BLaER1 (cell line): ENCODE measurements at regions not wholly inside any gene's neighbourhood (a gene's known extent, or its start where the extent isn't known, plus 50 kb on each side); places are given as distances from the start of the nearest gene placed in this dataset.
"Not testable (repeated sequence)": the region's sequence is repeated elsewhere in the genome, so short reads cannot be mapped to it uniquely, and the experiment has no call there.

ENCODE experiments used
- H3K27ac ChIP-seq: shearing (Covaris generic); formaldehyde crosslinking; 2 replicates; pipeline ENCODE4 v1.8.1; 2022
- H3K27me3 ChIP-seq: shearing (Covaris generic); formaldehyde crosslinking; 2 replicates; pipeline ENCODE4 v1.8.1; 2022
- H3K36me3 ChIP-seq: shearing (Covaris generic); formaldehyde crosslinking; 2 replicates; pipeline ENCODE4 v1.8.1; 2022
- H3K4me1 ChIP-seq: shearing (Covaris generic); formaldehyde crosslinking; 2 replicates; pipeline ENCODE4 v1.8.1; 2022
- H3K4me2 ChIP-seq: shearing (Covaris generic); formaldehyde crosslinking; 2 replicates; pipeline ENCODE4 v1.8.1; 2022
- H3K4me3 ChIP-seq: shearing (Covaris generic); formaldehyde crosslinking; 2 replicates; pipeline ENCODE4 v1.8.1; 2022
- H3K9ac ChIP-seq: shearing (Covaris generic); formaldehyde crosslinking; 2 replicates; pipeline ENCODE4 v1.8.1; 2022
- H3K9me3 ChIP-seq: shearing (Covaris generic); formaldehyde crosslinking; 2 replicates; pipeline ENCODE4 v1.8.1; 2022
- H4K20me1 ChIP-seq: shearing (Covaris generic); formaldehyde crosslinking; 2 replicates; pipeline ENCODE4 v1.8.1; 2022
- Cebpa-rat ChIP-seq: shearing (Covaris generic); IDR thresholded peaks from 2 replicates; pipeline ENCODE4 v1.8.1; 2022

- no peak for TF ChIP-seq Cebpa-rat
- Histone ChIP-seq H3K27ac (no peak overlapping the region), H3K36me3 (no peaks in the 10 kb centered on the region), H3K4me2 (no peak overlapping the region), H3K4me3 (no peak overlapping the region), H3K27me3 (no peaks in the 10 kb centered on the region), H3K9ac (no peak overlapping the region), H3K4me1 (peaks cover 10% of the 10 kb centered on the region), H3K9me3 (peaks cover 14% of the 10 kb centered on the region), H4K20me1 (no peaks in the 10 kb centered on the region)
These were observed 127.9 kb upstream of the PALM2AKAP2 start for GRCh38 chr9:109652112-109652511.

DNA sequence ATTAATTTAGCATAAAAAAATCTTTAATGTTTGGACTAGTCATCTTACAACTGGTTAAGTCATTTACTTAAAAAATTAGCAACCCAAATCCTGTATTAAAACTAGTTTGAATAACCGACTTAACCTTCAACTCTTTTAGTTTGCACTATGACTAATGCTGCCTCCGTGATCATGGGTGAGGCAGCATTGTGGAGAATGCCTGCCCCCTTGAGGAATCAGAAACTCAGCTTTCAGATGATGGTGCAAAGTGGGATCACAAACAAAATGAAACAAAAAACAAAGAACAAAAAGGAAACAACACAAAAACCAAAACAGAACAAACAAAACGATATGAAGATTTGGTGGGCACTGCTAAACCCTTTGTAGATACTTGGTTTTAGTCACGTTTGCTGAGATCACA is 127.0 kb upstream of the PALM2AKAP2 start:
- Histone ChIP-seq H4K20me1 (no peaks in the 10 kb centered on the region), H3K4me3 (no peak overlapping the region), H3K36me3 (no peaks in the 10 kb centered on the region), H3K4me2 (no peak overlapping the region), H3K27ac (no peak overlapping the region), H3K9me3 (peaks cover 6% of the 10 kb centered on the region), H3K27me3 (no peaks in the 10 kb centered on the region), H3K9ac (no peak overlapping the region), H3K4me1 (peaks cover 10% of the 10 kb centered on the region)
- no peak for TF ChIP-seq Cebpa-rat

DNA sequence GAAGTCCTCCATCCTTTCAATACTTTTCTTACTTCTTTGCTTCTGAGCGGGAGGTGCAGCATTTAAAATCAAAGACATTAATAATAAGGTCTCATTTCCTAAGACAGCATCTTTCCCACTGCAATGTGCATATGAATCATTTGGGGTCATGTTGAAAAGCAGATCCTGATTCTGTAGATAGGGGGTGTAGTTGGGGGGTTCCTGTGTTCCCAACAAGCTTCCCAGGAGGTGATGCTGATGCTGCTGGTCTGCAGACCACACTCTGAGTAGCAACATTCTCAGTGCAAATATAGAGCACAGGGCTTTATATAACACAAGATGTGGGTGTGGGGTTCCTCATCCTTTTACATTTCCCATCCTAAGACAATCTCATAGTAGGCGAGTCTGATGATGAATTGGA is 126.5 kb upstream of the PALM2AKAP2 start:
- Histone ChIP-seq H3K4me1 (peaks cover 10% of the 10 kb centered on the region), H3K9me3 (0 out of 2 replicates have a peak, but pooled peaks cover 2% of the 10 kb centered on the region), H3K36me3 (no peaks in the 10 kb centered on the region), H3K27ac (no peak overlapping the region), H3K9ac (no peak overlapping the region), H3K4me2 (no peak overlapping the region), H3K27me3 (no peaks in the 10 kb centered on the region), H4K20me1 (no peaks in the 10 kb centered on the region), H3K4me3 (no peak overlapping the region)
- TF ChIP-seq Cebpa-rat = no peak

GRCh38 chr9:109663978-109664377 is 116.0 kb upstream of the PALM2AKAP2 start:
- H3K27ac ChIP-seq, H3K27me3 ChIP-seq, H3K4me1 ChIP-seq, H3K4me2 ChIP-seq, H3K36me3 ChIP-seq, H3K4me3 ChIP-seq, H3K9ac ChIP-seq, H4K20me1 ChIP-seq: not testable (repeated sequence)
- H3K9me3 ChIP-seq = peaks cover 19% of the 10 kb centered on the region

DNA sequence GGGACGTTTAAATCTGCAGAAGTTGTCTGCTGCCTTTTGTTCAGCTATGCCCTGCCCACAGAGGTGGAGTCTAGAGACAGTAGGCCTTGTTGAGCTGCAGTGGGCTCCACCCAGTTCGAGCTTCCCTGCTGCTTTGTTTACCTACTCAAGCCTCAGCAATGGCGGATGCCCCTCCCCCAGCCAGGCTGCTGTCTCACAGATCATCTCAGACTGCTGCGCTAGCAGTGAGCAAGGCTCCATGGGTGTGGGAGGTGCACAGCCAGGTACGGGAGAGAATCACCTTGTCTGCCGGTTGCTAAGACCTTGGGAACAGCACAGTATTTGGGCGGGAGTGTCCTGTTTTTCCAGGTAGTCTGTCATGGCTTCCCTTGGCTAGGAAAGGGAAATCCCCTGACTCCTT is 114.3 kb upstream of the PALM2AKAP2 start:
- H3K4me2 ChIP-seq, H4K20me1 ChIP-seq, H3K27me3 ChIP-seq, H3K9ac ChIP-seq, H3K4me1 ChIP-seq, H3K4me3 ChIP-seq, H3K36me3 ChIP-seq, H3K27ac ChIP-seq: not testable (repeated sequence)
- peaks cover 19% of the 10 kb centered on the region for H3K9me3 ChIP-seq

- Histone ChIP-seq H3K4me1 (no peaks in the 10 kb centered on the region), H4K20me1 (no peaks in the 10 kb centered on the region), H3K36me3 (no peaks in the 10 kb centered on the region), H3K27ac (no peak overlapping the region), H3K9me3 (peaks cover 4% of the 10 kb centered on the region), H3K27me3 (no peaks in the 10 kb centered on the region), H3K4me2 (no peak overlapping the region), H3K9ac (no peak overlapping the region), H3K4me3 (no peak overlapping the region)
- TF ChIP-seq Cebpa-rat = no peak
These were observed 98.7 kb upstream of the PALM2AKAP2 start for GRCh38 chr9:109681301-109681700.

- Histone ChIP-seq H3K4me3 (no peak overlapping the region), H3K27ac (no peak overlapping the region), H3K4me1 (no peaks in the 10 kb centered on the region), H3K9ac (no peak overlapping the region), H4K20me1 (no peaks in the 10 kb centered on the region), H3K27me3 (no peaks in the 10 kb centered on the region), H3K9me3 (peaks cover 7% of the 10 kb centered on the region), H3K36me3 (no peaks in the 10 kb centered on the region), H3K4me2 (no peak overlapping the region)
- TF ChIP-seq Cebpa-rat = no peak
These were observed 97.8 kb upstream of the PALM2AKAP2 start for GRCh38 chr9:109682227-109682626.

- peaks cover 7% of the 10 kb centered on the region for H3K9me3 ChIP-seq
- no peak overlapping the region for H3K4me3 ChIP-seq
- no peaks in the 10 kb centered on the region for H3K4me1 ChIP-seq
- H3K9ac ChIP-seq = no peak overlapping the region
- no peaks in the 10 kb centered on the region for H3K27me3 ChIP-seq
- H3K36me3 ChIP-seq = no peaks in the 10 kb centered on the region
- no peak overlapping the region for H3K27ac ChIP-seq
- no peaks in the 10 kb centered on the region for H4K20me1 ChIP-seq
- no peak for TF ChIP-seq Cebpa-rat
- no peak overlapping the region for H3K4me2 ChIP-seq
These were observed 96.5 kb upstream of the PALM2AKAP2 start for GRCh38 chr9:109683521-109683920.

DNA sequence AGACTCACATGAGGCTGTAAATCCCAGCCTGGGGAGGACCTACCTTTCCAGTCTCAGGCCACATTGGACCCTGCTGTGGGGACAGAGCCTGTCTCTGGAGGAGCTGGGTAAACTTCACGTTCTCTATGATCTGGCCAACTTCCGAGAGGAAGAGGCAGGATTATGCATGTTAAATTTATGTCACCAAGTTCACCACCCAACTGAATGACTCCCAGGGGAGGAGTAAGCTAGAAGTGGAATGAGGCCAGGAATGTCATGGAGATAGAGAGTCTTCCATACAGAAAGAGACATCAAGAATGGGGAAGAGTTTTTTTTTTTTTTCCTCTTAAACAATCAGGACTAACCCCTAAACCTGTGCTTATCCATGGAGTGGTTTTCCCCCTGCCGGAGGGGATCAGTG is 90.3 kb upstream of the PALM2AKAP2 start:
- Histone ChIP-seq H3K27me3 (no peaks in the 10 kb centered on the region), H3K9me3 (peaks cover 7% of the 10 kb centered on the region), H4K20me1 (no peaks in the 10 kb centered on the region), H3K4me3 (no peak overlapping the region), H3K36me3 (no peaks in the 10 kb centered on the region), H3K4me1 (no peaks in the 10 kb centered on the region), H3K27ac (no peak overlapping the region), H3K4me2 (no peak overlapping the region), H3K9ac (no peak overlapping the region)
- TF ChIP-seq Cebpa-rat = no peak

- Histone ChIP-seq H3K9ac (no peak overlapping the region), H3K9me3 (peaks cover 11% of the 10 kb centered on the region; the same call in 1 of the 2 replicates), H3K4me2 (no peak overlapping the region), H3K36me3 (no peaks in the 10 kb centered on the region), H4K20me1 (no peaks in the 10 kb centered on the region), H3K27me3 (no peaks in the 10 kb centered on the region), H3K4me1 (no peaks in the 10 kb centered on the region), H3K27ac (no peak overlapping the region), H3K4me3 (no peak overlapping the region)
- TF ChIP-seq Cebpa-rat = no peak
These were observed 81.0 kb upstream of the PALM2AKAP2 start for GRCh38 chr9:109699019-109699418.

GRCh38 chr9:109704546-109704945 is 75.5 kb upstream of the PALM2AKAP2 start:
- TF ChIP-seq Cebpa-rat = no peak
- no peaks in the 10 kb centered on the region for H3K36me3 ChIP-seq
- no peak overlapping the region for H3K27ac ChIP-seq
- H3K4me2 ChIP-seq = no peak overlapping the region
- no peaks in the 10 kb centered on the region for H3K27me3 ChIP-seq
- H3K9me3 ChIP-seq = peaks cover 11% of the 10 kb centered on the region; the same call in 1 of the 2 replicates
- H3K9ac ChIP-seq = no peak overlapping the region
- H3K4me1 ChIP-seq = peaks cover 25% of the 10 kb centered on the region
- no peaks in the 10 kb centered on the region for H4K20me1 ChIP-seq
- no peak overlapping the region for H3K4me3 ChIP-seq
